BE2C (cell line): ENCODE measurements at regions not wholly inside any gene's neighbourhood (a gene's known extent, or its start where the extent isn't known, plus 50 kb on each side); places are given as distances from the start of the nearest gene placed in this dataset.

Experiments used
- DNase-seq: peaks from one replicate; pipeline ENCODE4 v3.0.0-alpha.2; 2020
- H3K27me3 ChIP-seq: fragments of 250-450 bp; sonication (Bioruptor Pico); 2 replicates; pipeline ENCODE4 v1.5.1; 2020; ENCODE audit warnings: mild to moderate bottlenecking
- H3K36me3 ChIP-seq: fragments of 250-450 bp; sonication (Bioruptor Pico); 2 replicates; pipeline ENCODE4 v1.5.1; 2020; ENCODE audit warnings: mild to moderate bottlenecking
- H3K4me1 ChIP-seq: fragments of 250-450 bp; sonication (Bioruptor Pico); 2 replicates; pipeline ENCODE4 v1.5.1; 2020
- H3K4me3 ChIP-seq: 2 replicates; pipeline ENCODE4 v1.5.1; 2011; ENCODE audit warnings: low read depth, low read length
- H3K9me3 ChIP-seq: fragments of 250-450 bp; sonication (Bioruptor Pico); 2 replicates; pipeline ENCODE4 v1.5.1; 2020
- CTCF ChIP-seq: IDR thresholded peaks from 2 replicates; pipeline ENCODE4 v1.5.1; 2012; ENCODE audit warnings: mild to moderate bottlenecking, low read depth, low read length

- no peak for DNase-seq
- Histone ChIP-seq H3K9me3 (no peaks in the 10 kb centered on the region), H3K27me3 (no peaks in the 10 kb centered on the region), H3K4me3 (no peak overlapping the region), H3K36me3 (no peaks in the 10 kb centered on the region), H3K4me1 (no peaks in the 10 kb centered on the region)
- TF ChIP-seq CTCF = no peak
Measured at GRCh38 chr10:113304726-113305125, 248.1 kb upstream of the HABP2 start.

- no peak for DNase-seq
- H3K36me3 ChIP-seq = no peaks in the 10 kb centered on the region
- no peaks in the 10 kb centered on the region for H3K9me3 ChIP-seq
- no peak overlapping the region for H3K4me3 ChIP-seq
- H3K4me1 ChIP-seq = no peaks in the 10 kb centered on the region
- TF ChIP-seq CTCF = no peak
- no peaks in the 10 kb centered on the region for H3K27me3 ChIP-seq
Measured at GRCh38 chr10:113305871-113306270, 247.0 kb upstream of the HABP2 start.

GRCh38 chr10:113309791-113310190 lies 243.1 kb upstream of the HABP2 start:
- Histone ChIP-seq H3K4me1 (no peaks in the 10 kb centered on the region), H3K27me3 (no peaks in the 10 kb centered on the region), H3K36me3 (no peaks in the 10 kb centered on the region), H3K9me3 (no peaks in the 10 kb centered on the region), H3K4me3 (no peak overlapping the region)
- TF ChIP-seq CTCF = no peak
- DNase-seq = no peak

GRCh38 chr10:113310347-113310746 lies 242.5 kb upstream of the HABP2 start:
- DNase-seq = no peak
- Histone ChIP-seq H3K4me1 (no peaks in the 10 kb centered on the region), H3K4me3 (no peak overlapping the region), H3K27me3 (no peaks in the 10 kb centered on the region), H3K36me3 (no peaks in the 10 kb centered on the region), H3K9me3 (no peaks in the 10 kb centered on the region)
- no peak for TF ChIP-seq CTCF

- no peaks in the 10 kb centered on the region for H3K36me3 ChIP-seq
- H3K9me3 ChIP-seq = no peaks in the 10 kb centered on the region
- no peaks in the 10 kb centered on the region for H3K27me3 ChIP-seq
- no peaks in the 10 kb centered on the region; the same call in 1 of the 2 replicates for H3K4me1 ChIP-seq
- TF ChIP-seq CTCF = no peak
- no peak overlapping the region for H3K4me3 ChIP-seq
- DNase-seq = no peak
Measured at GRCh38 chr10:113313048-113313602, 239.7 kb upstream of the HABP2 start.

GRCh38 chr10:113313722-113314121 lies 239.1 kb upstream of the HABP2 start:
- Histone ChIP-seq H3K9me3 (no peaks in the 10 kb centered on the region), H3K36me3 (no peaks in the 10 kb centered on the region), H3K4me1 (no peaks in the 10 kb centered on the region; the same call in 1 of the 2 replicates), H3K4me3 (no peak overlapping the region), H3K27me3 (no peaks in the 10 kb centered on the region)
- no peak for DNase-seq
- TF ChIP-seq CTCF = no peak
